Endothelial cell of umbilical vein (primary cell): ENCODE measurements at regions not wholly inside any gene's neighbourhood (a gene's known extent, or its start where the extent isn't known, plus 50 kb on each side); places are given as distances from the start of the nearest gene placed in this dataset.

Experiments
- BruUV-seq: library from RNA; stranded (reverse); fragments of 400-500 nt; replicated peaks from 2 replicates; lab custom pipeline; 2021; lab: Mats Ljungman, UMichigan
- CTCF ChIA-PET: fragments of 300-600, 350-600 bp; sonication (Branson Sonifier 250); formaldehyde crosslinking; loops from one replicate; lab custom pipeline; 2021; ENCODE audit warnings: antibody characterized with exemption, inconsistent platforms; lab: Charles Lee
- POLR2A ChIA-PET: fragments of 300-600, 350-600 bp; sonication (Branson Sonifier 250); formaldehyde crosslinking; loops from one replicate; lab custom pipeline; 2021; ENCODE audit warnings: antibody characterized with exemption, inconsistent platforms; lab: Charles Lee
- DNase-seq: peaks from one replicate; pipeline ENCODE4 v3.0.0-alpha.2; 2011; ENCODE audit warnings: low read depth, low spot score
- FAIRE-seq: peaks from 2 replicates; lab custom pipeline; 2011; peaks lifted over from hg19 to GRCh38; lab: Jason Lieb, UNC
- H2AFZ ChIP-seq: 2 replicates; pipeline ENCODE4 v1.6.0; 2012; ENCODE audit warnings: low read depth, low read length, control low read depth, inconsistent platforms
- H3K27ac ChIP-seq: 2 replicates; pipeline ENCODE4 v1.5.1; 2011; ENCODE audit warnings: low read depth, mild to moderate bottlenecking, control low read depth, low read length, moderate library complexity; ENCODE audit not compliant: insufficient read depth
- H3K27me3 ChIP-seq, 2 experiments: 2 replicates each; pipeline versions ENCODE4 v1.6.0 to v1.6.1; 2011; ENCODE audit warnings: low read length in 2 of 2, mixed read lengths in 1 of 2; ENCODE audit not compliant: control insufficient read depth in 2 of 2, insufficient read depth in 2 of 2
- H3K36me3 ChIP-seq, 2 experiments: 2 replicates in 1 of 2; 3 replicates in 1 of 2; pipeline ENCODE4 v1.5.1; 2011; ENCODE audit warnings: low read length in 2 of 2, mild to moderate bottlenecking in 1 of 2, moderate library complexity in 1 of 2; ENCODE audit not compliant: control insufficient read depth in 2 of 2, insufficient read depth in 2 of 2; ENCODE audit errors: extremely low read depth in 1 of 2
- H3K4me1 ChIP-seq: 3 replicates; pipeline ENCODE4 v1.5.1; 2011; ENCODE audit warnings: mild to moderate bottlenecking, low read length; ENCODE audit not compliant: control insufficient read depth, insufficient read depth; ENCODE audit errors: extremely low read depth
- H3K4me2 ChIP-seq: 2 replicates; pipeline ENCODE4 v1.6.1; 2011; ENCODE audit warnings: low read length, control low read depth, mixed read lengths; ENCODE audit not compliant: insufficient read depth
- H3K4me3 ChIP-seq, 3 experiments: fragments of 200-600 bp in 1 of 3; sonication (generic), shearing (Covaris generic) in 1 of 3; replicated peaks in 1 of 3; 2 replicates each; pipeline ENCODE4 v1.5.1; 2011 to 2016; ENCODE audit warnings: control low read depth in 3 of 3, low read length in 3 of 3, mild to moderate bottlenecking in 2 of 3, inconsistent platforms in 1 of 3, low read depth in 1 of 3, moderate library complexity in 1 of 3; ENCODE audit not compliant: insufficient read depth in 1 of 3
- H3K79me2 ChIP-seq: 2 replicates; pipeline ENCODE4 v1.6.0; 2012; ENCODE audit warnings: low read length, inconsistent platforms; ENCODE audit not compliant: control insufficient read depth, insufficient read depth
- H3K9ac ChIP-seq: replicated peaks from 2 replicates; pipeline ENCODE3; 2011; ENCODE audit warnings: low read length, control low read depth; ENCODE audit not compliant: insufficient read depth; ENCODE audit errors: extremely low read depth
- H3K9me1 ChIP-seq: replicated peaks from 3 replicates; pipeline ENCODE4 v1.6.0; 2011; ENCODE audit warnings: mild to moderate bottlenecking, low read length; ENCODE audit not compliant: control insufficient read depth, insufficient read depth; ENCODE audit errors: extremely low read depth
- H3K9me3 ChIP-seq: replicated peaks from 2 replicates; pipeline ENCODE4 v1.5.1; 2012; ENCODE audit warnings: low read length, inconsistent platforms; ENCODE audit not compliant: control insufficient read depth, insufficient read depth
- H4K20me1 ChIP-seq: replicated peaks from 2 replicates; pipeline ENCODE3; 2011; ENCODE audit warnings: mild to moderate bottlenecking, low read length; ENCODE audit not compliant: control insufficient read depth, insufficient read depth; ENCODE audit errors: extremely low read depth
- EZH2 ChIP-seq: IDR thresholded peaks from 2 replicates; pipeline ENCODE4 v1.6.1; 2012; ENCODE audit warnings: borderline replicate concordance, low read depth, mild to moderate bottlenecking, moderate library complexity, low read length, inconsistent platforms; ENCODE audit not compliant: severe bottlenecking
- FOS ChIP-seq: IDR thresholded peaks from 2 replicates; pipeline ENCODE4 v1.6.1; 2011; ENCODE audit warnings: mild to moderate bottlenecking, low read length, moderate library complexity, borderline replicate concordance; ENCODE audit not compliant: insufficient read depth
- GATA2 ChIP-seq: IDR thresholded peaks from 2 replicates; pipeline ENCODE4 v1.7.0; 2011; ENCODE audit warnings: low read depth, mild to moderate bottlenecking, moderate library complexity, mixed read lengths, low read length; ENCODE audit not compliant: insufficient read length, insufficient read depth
- JUN ChIP-seq: IDR thresholded peaks from 2 replicates; pipeline ENCODE4 v1.6.1; 2011; ENCODE audit warnings: borderline replicate concordance, low read depth; ENCODE audit not compliant: insufficient read length, insufficient read depth
- MAX ChIP-seq: IDR thresholded peaks from 2 replicates; pipeline ENCODE4 v1.6.1; 2011; ENCODE audit not compliant: insufficient read depth, insufficient read length
- MYC ChIP-seq: IDR thresholded peaks from one replicate; pipeline ENCODE4 v1.6.1; 2011; ENCODE audit warnings: mild to moderate bottlenecking, low read depth, low read length
- POLR2A ChIP-seq: IDR thresholded peaks from 2 replicates; pipeline ENCODE4 v1.6.1; 2012; ENCODE audit warnings: low read depth, mild to moderate bottlenecking, control low read depth, low read length
- POLR2AphosphoS5 ChIP-seq: IDR thresholded peaks from 2 replicates; pipeline ENCODE4 v1.6.1; 2012; ENCODE audit warnings: low read depth, mild to moderate bottlenecking, control low read depth, low read length, moderate library complexity; ENCODE audit not compliant: insufficient read depth
- dilution Hi-C: fragments of 300-500 bp; cut with MboI; formaldehyde crosslinking; loops from one replicate; pipeline ENCODE4 v1.15.0; 2019; ENCODE audit warnings: low sequenced_read_pairs; ENCODE audit not compliant: extremely low pct_ligation_motif_present
- intact Hi-C: fragments of 100-400 bp; cut with micrococcal nuclease; formaldehyde crosslinking; loops from one replicate; pipeline ENCODE4 v1.10.0; 2022
- TF ChIP-seq, protein P1 (sequence below), 2 donors: IDR thresholded peaks; 1 replicate in 1 of 2; 2 replicates in 1 of 2; pipeline ENCODE4 v1.5.1; 2011; ENCODE audit warnings: low read length in 2 of 2, mild to moderate bottlenecking in 2 of 2, moderate library complexity in 2 of 2, control low read depth in 1 of 2, inconsistent platforms in 1 of 2, low read depth in 1 of 2; ENCODE audit not compliant: insufficient read depth in 1 of 2; ENCODE audit errors: extremely low read depth in 1 of 2

DNA sequence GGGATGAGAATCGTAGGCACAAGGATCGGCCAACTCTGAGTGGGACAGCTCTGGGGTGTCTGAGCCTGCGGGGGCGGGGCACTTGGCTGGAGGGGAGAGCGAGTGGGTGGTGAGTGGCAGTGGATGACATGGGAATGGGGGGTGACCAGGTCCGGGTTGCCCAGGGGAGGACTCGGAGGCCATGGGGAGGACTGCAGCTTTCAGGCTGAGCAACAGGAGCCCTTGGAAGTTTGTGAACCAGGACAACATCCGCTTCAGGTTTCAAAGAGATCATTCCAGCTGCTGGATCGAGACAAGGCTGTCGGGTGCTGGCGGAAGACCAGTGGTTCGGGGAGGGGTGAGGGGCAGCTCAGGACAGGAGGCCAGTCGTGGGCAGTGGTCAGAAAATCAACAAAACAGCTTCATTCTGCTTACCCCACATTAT is 124.4 kb upstream of the IRF2BP2 start:
- no peak for DNase-seq
- peaks cover 12% of the 10 kb centered on the region for H3K4me1 ChIP-seq
- no peaks in the 10 kb centered on the region for H3K36me3 ChIP-seq
- FAIRE-seq: no peak
- H3K9me3 ChIP-seq: no peaks in the 10 kb centered on the region
- no peak overlapping the region for H3K4me3 ChIP-seq
- H3K27me3 ChIP-seq: no peaks in the 10 kb centered on the region
- intact Hi-C loops (no loop called here), dilution Hi-C loops (loop anchor here (25.0 kb wide), 1 partner anchor 103 kb away; no protein-coding TSS in a partner anchor)
- H2AFZ ChIP-seq: no peak overlapping the region
- H3K27ac ChIP-seq: no peak overlapping the region
- H3K9me1 ChIP-seq: no peaks in the 10 kb centered on the region
- no peak overlapping the region for H3K9ac ChIP-seq
- no TSS peak for BruUV-seq
- no peaks in the 10 kb centered on the region for H3K79me2 ChIP-seq
- CTCF ChIA-PET: no interaction called here
- no peak overlapping the region for H3K4me2 ChIP-seq
- POLR2A ChIA-PET: no interaction called here
- H4K20me1 ChIP-seq: no peaks in the 10 kb centered on the region
- no peak for TF ChIP-seq JUN

GRCh38 chr1:234733427-234733826 is 123.4 kb upstream of the IRF2BP2 start:
- H3K4me1 ChIP-seq: peaks cover 12% of the 10 kb centered on the region
- H3K27ac ChIP-seq: no peak overlapping the region
- H3K27me3 ChIP-seq: no peaks in the 10 kb centered on the region
- dilution Hi-C loops: loop anchor here (25.0 kb wide), 1 partner anchor 104 kb away; no protein-coding TSS in a partner anchor
- H3K4me2 ChIP-seq: no peak overlapping the region
- ChIA-PET POLR2A (no interaction called here), CTCF (interaction anchor here (0.9 to 1.4 kb wide), 2 partner anchors 9 to 10 kb away, joined by 3 read pairs; no protein-coding TSS in a partner anchor)
- no peak overlapping the region for H3K9ac ChIP-seq
- no TSS peak for BruUV-seq
- H4K20me1 ChIP-seq: no peaks in the 10 kb centered on the region
- TF ChIP-seq POLR2AphosphoS5 (no peak), FOS (no peak), MYC (no peak), EZH2 (no peak), JUN (no peak), POLR2A (no peak), MAX (no peak), GATA2 (no peak)
- TF ChIP-seq, protein P1, sequence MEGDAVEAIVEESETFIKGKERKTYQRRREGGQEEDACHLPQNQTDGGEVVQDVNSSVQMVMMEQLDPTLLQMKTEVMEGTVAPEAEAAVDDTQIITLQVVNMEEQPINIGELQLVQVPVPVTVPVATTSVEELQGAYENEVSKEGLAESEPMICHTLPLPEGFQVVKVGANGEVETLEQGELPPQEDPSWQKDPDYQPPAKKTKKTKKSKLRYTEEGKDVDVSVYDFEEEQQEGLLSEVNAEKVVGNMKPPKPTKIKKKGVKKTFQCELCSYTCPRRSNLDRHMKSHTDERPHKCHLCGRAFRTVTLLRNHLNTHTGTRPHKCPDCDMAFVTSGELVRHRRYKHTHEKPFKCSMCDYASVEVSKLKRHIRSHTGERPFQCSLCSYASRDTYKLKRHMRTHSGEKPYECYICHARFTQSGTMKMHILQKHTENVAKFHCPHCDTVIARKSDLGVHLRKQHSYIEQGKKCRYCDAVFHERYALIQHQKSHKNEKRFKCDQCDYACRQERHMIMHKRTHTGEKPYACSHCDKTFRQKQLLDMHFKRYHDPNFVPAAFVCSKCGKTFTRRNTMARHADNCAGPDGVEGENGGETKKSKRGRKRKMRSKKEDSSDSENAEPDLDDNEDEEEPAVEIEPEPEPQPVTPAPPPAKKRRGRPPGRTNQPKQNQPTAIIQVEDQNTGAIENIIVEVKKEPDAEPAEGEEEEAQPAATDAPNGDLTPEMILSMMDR (IDR thresholded peaks at IDR 0.05; ENCODE audit: extremely low read depth in 1 of 2, insufficient read depth in 1 of 2, low read depth in 1 of 2, low read length in 2 of 2): no peak
- DNase-seq (no peak), FAIRE-seq (no peak)
- H3K9me1 ChIP-seq: no peaks in the 10 kb centered on the region
- no peak overlapping the region for H2AFZ ChIP-seq
- intact Hi-C loops: no loop called here
- no peaks in the 10 kb centered on the region for H3K79me2 ChIP-seq
- no peaks in the 10 kb centered on the region for H3K9me3 ChIP-seq
- H3K4me3 ChIP-seq: no peak overlapping the region
- no peaks in the 10 kb centered on the region for H3K36me3 ChIP-seq
